B cell (primary cell): ENCODE measurements at regions not wholly inside any gene's neighbourhood (a gene's known extent, or its start where the extent isn't known, plus 50 kb on each side); places are given as distances from the start of the nearest gene placed in this dataset.

Experiments used
- ATAC-seq: fragments of 200-7000 bp; cut with Tn5 transposase; one replicate; pipeline ENCODE4 v1.10.0; 2021; ENCODE audit warnings: low read depth, mild to moderate bottlenecking, moderate number of reproducible peaks, moderate library complexity
- CTCF ChIA-PET: fragments of 350-600 bp; sonication (Branson Sonifier 250); formaldehyde crosslinking; loops from one replicate; lab custom pipeline; 2021; ENCODE audit warnings: antibody characterized with exemption, inconsistent platforms; lab: Charles Lee
- POLR2A ChIA-PET: fragments of 350-600 bp; sonication (Branson Sonifier 250); formaldehyde crosslinking; loops from one replicate; lab custom pipeline; 2021; ENCODE audit warnings: antibody characterized with exemption; lab: Charles Lee
- DNase-seq: peaks from one replicate; pipeline ENCODE4 v3.0.0; 2013
- H2AFZ ChIP-seq: 2 replicates; pipeline ENCODE4 v1.6.1; 2012; ENCODE audit warnings: mild to moderate bottlenecking, low read depth, low read length; ENCODE audit not compliant: insufficient read depth, poor library complexity, severe bottlenecking
- H3K27ac ChIP-seq, 2 donors: 1 replicate in 1 of 2; 2 replicates in 1 of 2; pipeline ENCODE4 v1.5.1; 2012 to 2013; ENCODE audit warnings: low read length in 2 of 2, mild to moderate bottlenecking in 2 of 2, moderate library complexity in 1 of 2
- H3K27me3 ChIP-seq, 4 experiments: fragments of 200-600 bp in 1 of 4; sonication (generic) in 1 of 4; replicated peaks in 1 of 4; 1 replicate in 2 of 4; 2 replicates in 2 of 4; pipeline versions ENCODE4 v1.6.1 to v1.7.0; 2013 to 2016; ENCODE audit warnings: low read length in 3 of 4, mild to moderate bottlenecking in 2 of 4, mixed read lengths in 1 of 4, moderate library complexity in 1 of 4; ENCODE audit not compliant: insufficient read depth in 4 of 4, control insufficient read depth in 3 of 4; ENCODE audit errors: control extremely low read depth in 1 of 4
- H3K36me3 ChIP-seq, 2 experiments: replicated peaks in 1 of 2; 1 replicate in 1 of 2; 2 replicates in 1 of 2; pipeline versions ENCODE4 v1.6.1 to v1.7.1; 2013; ENCODE audit warnings: low read length in 1 of 2; ENCODE audit not compliant: insufficient read depth in 2 of 2, control insufficient read depth in 1 of 2; ENCODE audit errors: control extremely low read depth in 1 of 2, extremely low read depth in 1 of 2
- H3K4me1 ChIP-seq, 2 donors: fragments of 200-600 bp in 1 of 2; sonication (generic) in 1 of 2; 1 replicate in 1 of 2; 2 replicates in 1 of 2; pipeline versions ENCODE4 v1.5.1 to v1.6.1; 2013 to 2017; ENCODE audit warnings: low read length in 2 of 2; ENCODE audit not compliant: control insufficient read depth in 2 of 2, insufficient read depth in 2 of 2
- H3K4me2 ChIP-seq: replicated peaks from 2 replicates; pipeline ENCODE3; 2012; ENCODE audit warnings: mild to moderate bottlenecking, low read depth, low read length; ENCODE audit not compliant: poor library complexity, severe bottlenecking
- H3K4me3 ChIP-seq, 5 experiments: fragments of 200-600 bp in 1 of 5; sonication (generic) in 1 of 5; 1 replicate in 3 of 5; 2 replicates in 2 of 5; pipeline versions ENCODE4 v1.5.1 to v1.7.0; 2011 to 2016; ENCODE audit warnings: low read length in 4 of 5, mild to moderate bottlenecking in 4 of 5, low read depth in 2 of 5, control low read depth in 1 of 5, moderate library complexity in 1 of 5; ENCODE audit not compliant: insufficient read depth in 1 of 5; ENCODE audit errors: control extremely low read depth in 1 of 5, extremely low read depth in 1 of 5
- H3K79me2 ChIP-seq: fragments of 200-600 bp; sonication (generic); one replicate; pipeline ENCODE4 v1.6.0; 2016; ENCODE audit warnings: low read length; ENCODE audit not compliant: control insufficient read depth, insufficient read depth
- H3K9ac ChIP-seq: fragments of 200-600 bp; sonication (generic); 2 replicates; pipeline ENCODE4 v1.6.1; 2017; ENCODE audit warnings: mild to moderate bottlenecking, low read length, moderate library complexity
- H3K9me3 ChIP-seq, 3 donors: one replicate each; pipeline versions ENCODE4 v1.6.1 to v1.7.1; 2013; ENCODE audit warnings: low read length in 2 of 3; ENCODE audit not compliant: control insufficient read depth in 2 of 3, insufficient read depth in 1 of 3; ENCODE audit errors: control extremely low read depth in 1 of 3
- H4K20me1 ChIP-seq: 2 replicates; pipeline ENCODE4 v1.6.0; 2012; ENCODE audit warnings: mild to moderate bottlenecking, low read length; ENCODE audit not compliant: insufficient read depth, control insufficient read depth, poor library complexity, severe bottlenecking
- H3K27ac Mint-ChIP-seq: one replicate; pipeline ENCODE4 v1.8.0; 2021; ENCODE audit warnings: mixed read lengths
- H3K27me3 Mint-ChIP-seq: one replicate; pipeline ENCODE4 v1.8.0; 2021; ENCODE audit warnings: mixed read lengths
- H3K4me1 Mint-ChIP-seq: one replicate; pipeline ENCODE4 v1.8.0; 2021; ENCODE audit warnings: mixed read lengths
- H3K4me3 Mint-ChIP-seq: one replicate; pipeline ENCODE4 v1.8.0; 2021; ENCODE audit warnings: mixed read lengths
- H3K9me3 Mint-ChIP-seq: one replicate; pipeline ENCODE4 v1.8.0; 2022; ENCODE audit warnings: mixed read lengths; ENCODE audit not compliant: insufficient read depth
- EZH2 ChIP-seq: IDR thresholded peaks from 2 replicates; pipeline ENCODE4 v1.6.1; 2012; ENCODE audit warnings: borderline replicate concordance, low read depth, mild to moderate bottlenecking, moderate library complexity, low read length; ENCODE audit not compliant: insufficient read depth, poor library complexity, severe bottlenecking
- WGBS: methylation state at CpG from one replicate; pipeline ENCODE4 v1.1.5; 2013; ENCODE audit warnings: missing lambda C conversion rate; ENCODE audit not compliant: insufficient coverage; 5-methylcytosine and 5-hydroxymethylcytosine counted together
- intact Hi-C: fragments of 100-400 bp; cut with micrococcal nuclease; formaldehyde crosslinking; loops from one replicate; pipeline ENCODE4 v1.10.0; 2022
- TF ChIP-seq, protein P1 (sequence below): fragments of 200-600 bp; IDR thresholded peaks from one replicate; pipeline ENCODE4 v1.8.0; 2022; ENCODE audit warnings: antibody characterized with exemption, mild to moderate bottlenecking

DNA sequence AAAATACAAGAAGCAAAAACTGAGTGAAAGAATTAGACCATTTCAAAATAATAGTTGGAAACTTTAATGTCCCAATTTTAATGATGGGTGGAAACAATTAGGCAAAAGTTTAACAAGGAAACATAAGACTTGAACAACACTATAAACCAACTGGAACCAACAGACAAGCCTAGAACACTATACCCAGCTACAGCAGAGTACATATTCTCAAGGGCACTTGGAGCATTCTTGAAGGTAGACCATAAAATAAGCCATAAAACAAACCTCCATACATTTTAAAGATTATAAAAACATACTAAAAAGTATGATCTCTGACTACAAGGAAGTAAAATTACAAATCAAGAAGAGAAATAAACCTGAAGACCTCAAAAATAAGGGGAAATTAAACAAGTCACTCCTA, 616.7 kb downstream of the SUCLG1 start:
- Histone ChIP-seq H3K4me3 (no peak overlapping the region), H3K27me3 (no peaks in the 10 kb centered on the region), H3K4me2 (no peak overlapping the region), H3K27ac (no peak overlapping the region), H3K79me2 (no peaks in the 10 kb centered on the region), H3K9me3 (no peaks in the 10 kb centered on the region), H3K9ac (no peak overlapping the region), H3K4me1 (no peaks in the 10 kb centered on the region), H3K36me3 (no peaks in the 10 kb centered on the region), H4K20me1 (no peaks in the 10 kb centered on the region), H2AFZ (no peak overlapping the region)
- no peak for ATAC-seq
- intact Hi-C loops: no loop called here
- H3K4me3 Mint-ChIP-seq: no peak overlapping the region
- DNase-seq: no peak
- H3K4me1 Mint-ChIP-seq: no peaks in the 10 kb centered on the region
- no peaks in the 10 kb centered on the region for H3K9me3 Mint-ChIP-seq
- ChIA-PET CTCF (no interaction called here), POLR2A (no interaction called here)
- H3K27me3 Mint-ChIP-seq: no peaks in the 10 kb centered on the region
- H3K27ac Mint-ChIP-seq: no peak overlapping the region
- TF ChIP-seq, protein P1, sequence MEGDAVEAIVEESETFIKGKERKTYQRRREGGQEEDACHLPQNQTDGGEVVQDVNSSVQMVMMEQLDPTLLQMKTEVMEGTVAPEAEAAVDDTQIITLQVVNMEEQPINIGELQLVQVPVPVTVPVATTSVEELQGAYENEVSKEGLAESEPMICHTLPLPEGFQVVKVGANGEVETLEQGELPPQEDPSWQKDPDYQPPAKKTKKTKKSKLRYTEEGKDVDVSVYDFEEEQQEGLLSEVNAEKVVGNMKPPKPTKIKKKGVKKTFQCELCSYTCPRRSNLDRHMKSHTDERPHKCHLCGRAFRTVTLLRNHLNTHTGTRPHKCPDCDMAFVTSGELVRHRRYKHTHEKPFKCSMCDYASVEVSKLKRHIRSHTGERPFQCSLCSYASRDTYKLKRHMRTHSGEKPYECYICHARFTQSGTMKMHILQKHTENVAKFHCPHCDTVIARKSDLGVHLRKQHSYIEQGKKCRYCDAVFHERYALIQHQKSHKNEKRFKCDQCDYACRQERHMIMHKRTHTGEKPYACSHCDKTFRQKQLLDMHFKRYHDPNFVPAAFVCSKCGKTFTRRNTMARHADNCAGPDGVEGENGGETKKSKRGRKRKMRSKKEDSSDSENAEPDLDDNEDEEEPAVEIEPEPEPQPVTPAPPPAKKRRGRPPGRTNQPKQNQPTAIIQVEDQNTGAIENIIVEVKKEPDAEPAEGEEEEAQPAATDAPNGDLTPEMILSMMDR: no peak
- no peak for TF ChIP-seq EZH2

DNA sequence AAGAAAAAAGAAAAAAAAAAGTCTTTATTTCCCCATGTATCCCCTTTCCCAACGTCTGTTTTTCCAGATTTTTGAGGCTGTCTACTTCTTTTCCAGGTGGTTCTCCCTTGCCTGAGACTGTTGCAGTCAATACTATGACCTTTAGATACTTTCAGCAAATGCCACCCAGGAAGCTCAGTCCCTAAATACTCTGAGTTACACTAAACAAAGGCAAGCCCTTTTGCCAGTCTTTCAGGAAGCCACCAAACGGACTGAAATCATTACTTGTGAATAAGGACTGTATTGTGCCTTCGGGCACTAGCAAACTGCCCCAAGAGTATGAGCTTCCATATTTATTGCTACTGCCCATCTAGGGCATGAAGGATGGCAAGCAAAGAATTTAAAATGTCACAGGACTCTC, 621.3 kb downstream of the SUCLG1 start:
- no peaks in the 10 kb centered on the region for H3K27me3 Mint-ChIP-seq
- H3K27me3 ChIP-seq: no peaks in the 10 kb centered on the region
- no peaks in the 10 kb centered on the region for H4K20me1 ChIP-seq
- H2AFZ ChIP-seq: no peak overlapping the region
- H3K9me3 ChIP-seq: no peaks in the 10 kb centered on the region
- no peak for DNase-seq
- no peak overlapping the region for H3K27ac Mint-ChIP-seq
- ATAC-seq: no peak
- H3K4me3 Mint-ChIP-seq: no peak overlapping the region
- intact Hi-C loops: no loop called here
- H3K27ac ChIP-seq: no peak overlapping the region
- H3K4me1 ChIP-seq: no peaks in the 10 kb centered on the region
- peaks cover 2% of the 10 kb centered on the region for H3K9me3 Mint-ChIP-seq
- ChIA-PET POLR2A (no interaction called here), CTCF (interaction anchor here (0.7 kb wide), 1 partner anchor 16 kb away, joined by 4 read pairs; no protein-coding TSS in a partner anchor)
- no peak overlapping the region for H3K4me2 ChIP-seq
- TF ChIP-seq EZH2: no peak
- TF ChIP-seq, protein P1: no peak
- H3K36me3 ChIP-seq: no peaks in the 10 kb centered on the region
- H3K4me3 ChIP-seq: no peak overlapping the region
- no peak overlapping the region for H3K9ac ChIP-seq
- H3K4me1 Mint-ChIP-seq: no peaks in the 10 kb centered on the region
- no peaks in the 10 kb centered on the region for H3K79me2 ChIP-seq
- 80% methylated on average over 3 of the region's 3 CpGs for WGBS
